SK-N-DZ (cell line): ENCODE measurements at regions not wholly inside any gene's neighbourhood (a gene's known extent, or its start where the extent isn't known, plus 50 kb on each side); places are given as distances from the start of the nearest gene placed in this dataset.
"Not testable (repeated sequence)": the region's sequence is repeated elsewhere in the genome, so short reads cannot be mapped to it uniquely, and the experiment has no call there.

Experiments
- DNase-seq: peaks from one replicate; pipeline ENCODE4 v3.0.0-alpha.2; 2015; ENCODE audit warnings: low spot score

- peak; percentile 74 for DNase-seq
Observed at GRCh38 chr2:42974721-42975717, 182.6 kb upstream of the HAAO start.

- DNase-seq = no peak
Observed at GRCh38 chr2:42974169-42974720, 181.9 kb upstream of the HAAO start.

- DNase-seq = peak; percentile 88
Observed at GRCh38 chr2:42973726-42974125, 181.3 kb upstream of the HAAO start.

GRCh38 chr2:42972933-42973516, 180.6 kb upstream of the HAAO start:
- not testable (repeated sequence) for DNase-seq

GRCh38 chr2:42971947-42972736, 179.8 kb upstream of the HAAO start:
- no peak for DNase-seq

- no peak for DNase-seq
Observed at GRCh38 chr2:42971381-42971780, 179.0 kb upstream of the HAAO start.

- DNase-seq = peak; percentile 42
Observed at GRCh38 chr2:42970151-42970550, 177.8 kb upstream of the HAAO start.

GRCh38 chr2:42969231-42970150, 177.1 kb upstream of the HAAO start:
- no peak for DNase-seq

- peak; percentile 57 for DNase-seq
Observed at GRCh38 chr2:42967959-42968674, 175.7 kb upstream of the HAAO start.

- DNase-seq = no peak
Observed at GRCh38 chr2:42965910-42966309, 173.5 kb upstream of the HAAO start.

- DNase-seq = no peak
Observed at GRCh38 chr2:42965196-42965595, 172.8 kb upstream of the HAAO start.

GRCh38 chr2:42964439-42965083, 172.2 kb upstream of the HAAO start:
- DNase-seq = no peak

GRCh38 chr2:42963452-42964068, 171.2 kb upstream of the HAAO start:
- no peak for DNase-seq

- no peak for DNase-seq
Observed at GRCh38 chr2:42962508-42962953, 170.1 kb upstream of the HAAO start.

GRCh38 chr2:42961961-42962360, 169.6 kb upstream of the HAAO start:
- no peak for DNase-seq

GRCh38 chr2:42961385-42961811, 169.0 kb upstream of the HAAO start:
- DNase-seq = no peak

- no peak for DNase-seq
Observed at GRCh38 chr2:42960842-42961180, 168.4 kb upstream of the HAAO start.

- no peak for DNase-seq
Observed at GRCh38 chr2:42960002-42960841, 167.8 kb upstream of the HAAO start.
